Mesenchymal stem cell (in vitro differentiated cells and primary cell): ENCODE measurements at regions not wholly inside any gene's neighbourhood (a gene's known extent, or its start where the extent isn't known, plus 50 kb on each side); places are given as distances from the start of the nearest gene placed in this dataset.

ENCODE experiments used
- DNase-seq: peaks from one replicate; pipeline ENCODE4 v3.0.0-alpha.2; 2013
- H2AFZ ChIP-seq: one replicate; pipeline ENCODE4 v1.6.1; 2013; ENCODE audit warnings: low read depth, mild to moderate bottlenecking, control low read depth, inconsistent platforms, low read length, moderate library complexity
- H2AK5ac ChIP-seq: 2 replicates; pipeline ENCODE4 v1.6.1; 2013; ENCODE audit warnings: low read length, moderate library complexity, mild to moderate bottlenecking, inconsistent platforms; ENCODE audit not compliant: severe bottlenecking
- H2BK120ac ChIP-seq: one replicate; pipeline ENCODE4 v1.6.1; 2013; ENCODE audit warnings: low read depth, mild to moderate bottlenecking, inconsistent platforms, low read length, moderate library complexity
- H2BK12ac ChIP-seq, 2 experiments: one replicate each; pipeline ENCODE4 v1.6.1; 2013; ENCODE audit warnings: inconsistent platforms in 2 of 2, low read length in 2 of 2, mild to moderate bottlenecking in 2 of 2, moderate library complexity in 2 of 2, control low read depth in 1 of 2
- H2BK15ac ChIP-seq: one replicate; pipeline ENCODE4 v1.6.1; 2013; ENCODE audit warnings: mild to moderate bottlenecking, low read depth, inconsistent platforms; ENCODE audit not compliant: poor library complexity, severe bottlenecking
- H2BK5ac ChIP-seq: 2 replicates; pipeline ENCODE4 v1.6.1; 2013; ENCODE audit warnings: low read depth, mild to moderate bottlenecking, low read length, control low read depth, inconsistent platforms; ENCODE audit not compliant: poor library complexity, severe bottlenecking
- H3K14ac ChIP-seq, 2 experiments: one replicate each; pipeline ENCODE4 v1.6.1; 2013; ENCODE audit warnings: inconsistent platforms in 2 of 2, low read length in 2 of 2, control low read depth in 1 of 2, mild to moderate bottlenecking in 1 of 2, moderate library complexity in 1 of 2
- H3K18ac ChIP-seq, 2 experiments: one replicate each; pipeline ENCODE4 v1.6.1; 2013; ENCODE audit warnings: inconsistent platforms in 2 of 2, low read length in 2 of 2, control low read depth in 1 of 2, low read depth in 1 of 2, mild to moderate bottlenecking in 1 of 2
- H3K23ac ChIP-seq, 2 experiments: one replicate each; pipeline ENCODE4 v1.6.1; 2013; ENCODE audit warnings: inconsistent platforms in 2 of 2, low read length in 2 of 2, mild to moderate bottlenecking in 2 of 2, moderate library complexity in 2 of 2, control low read depth in 1 of 2
- H3K27ac ChIP-seq: 2 replicates; pipeline ENCODE4 v1.5.1; 2013; ENCODE audit warnings: mild to moderate bottlenecking, moderate library complexity, low read length, control low read depth, inconsistent platforms; ENCODE audit not compliant: poor library complexity, severe bottlenecking
- H3K27me3 ChIP-seq, 2 experiments: 2 replicates each; pipeline versions ENCODE4 v1.6.1 to v1.7.0; 2013; ENCODE audit warnings: low read length in 2 of 2, mild to moderate bottlenecking in 2 of 2, moderate library complexity in 2 of 2, control low read depth in 1 of 2, inconsistent platforms in 1 of 2; ENCODE audit not compliant: control insufficient read depth in 1 of 2, insufficient read depth in 1 of 2
- H3K36me3 ChIP-seq, 2 experiments: 2 replicates each; pipeline versions ENCODE4 v1.6.1 to v1.7.0; 2013; ENCODE audit warnings: low read length in 2 of 2, control low read depth in 1 of 2, inconsistent platforms in 1 of 2, low read depth in 1 of 2, mild to moderate bottlenecking in 1 of 2; ENCODE audit not compliant: insufficient read depth in 2 of 2, control insufficient read depth in 1 of 2
- H3K4ac ChIP-seq, 2 experiments: one replicate each; pipeline ENCODE4 v1.6.1; 2013; ENCODE audit warnings: inconsistent platforms in 2 of 2, low read length in 2 of 2, mild to moderate bottlenecking in 2 of 2, moderate library complexity in 2 of 2, control low read depth in 1 of 2, low read depth in 1 of 2
- H3K4me1 ChIP-seq: 2 replicates; pipeline ENCODE4 v1.6.1; 2013; ENCODE audit warnings: low read depth, low read length, control low read depth; ENCODE audit not compliant: control insufficient read depth, insufficient read depth
- H3K4me2 ChIP-seq: 2 replicates; pipeline ENCODE4 v1.6.1; 2013; ENCODE audit warnings: low read length, mild to moderate bottlenecking, inconsistent platforms; ENCODE audit not compliant: poor library complexity, severe bottlenecking
- H3K4me3 ChIP-seq, 2 experiments: 2 replicates each; pipeline versions ENCODE4 v1.5.1 to v1.7.0; 2013; ENCODE audit warnings: low read length in 2 of 2, mild to moderate bottlenecking in 2 of 2, control low read depth in 1 of 2, low read depth in 1 of 2; ENCODE audit not compliant: insufficient read depth in 1 of 2
- H3K79me1 ChIP-seq: replicated peaks from 2 replicates; pipeline ENCODE4 v1.6.1; 2013; ENCODE audit warnings: mild to moderate bottlenecking, control low read depth, low read length, inconsistent platforms; ENCODE audit not compliant: poor library complexity, severe bottlenecking
- H3K9ac ChIP-seq: 2 replicates; pipeline ENCODE4 v1.7.0; 2013; ENCODE audit warnings: mild to moderate bottlenecking, low read length, moderate library complexity
- H3K9me3 ChIP-seq: 2 replicates; pipeline ENCODE4 v1.7.0; 2013; ENCODE audit warnings: mild to moderate bottlenecking, low read length; ENCODE audit not compliant: control insufficient read depth
- H4K8ac ChIP-seq: one replicate; pipeline ENCODE4 v1.6.1; 2013; ENCODE audit warnings: inconsistent platforms, mild to moderate bottlenecking, low read length, moderate library complexity
- H4K91ac ChIP-seq: one replicate; pipeline ENCODE4 v1.6.1; 2013; ENCODE audit warnings: mild to moderate bottlenecking, low read length, inconsistent platforms
- WGBS: methylation state at CpG from one replicate; pipeline ENCODE4 v1.1.7; 2013; ENCODE audit warnings: mixed read lengths; 5-methylcytosine and 5-hydroxymethylcytosine counted together

DNA sequence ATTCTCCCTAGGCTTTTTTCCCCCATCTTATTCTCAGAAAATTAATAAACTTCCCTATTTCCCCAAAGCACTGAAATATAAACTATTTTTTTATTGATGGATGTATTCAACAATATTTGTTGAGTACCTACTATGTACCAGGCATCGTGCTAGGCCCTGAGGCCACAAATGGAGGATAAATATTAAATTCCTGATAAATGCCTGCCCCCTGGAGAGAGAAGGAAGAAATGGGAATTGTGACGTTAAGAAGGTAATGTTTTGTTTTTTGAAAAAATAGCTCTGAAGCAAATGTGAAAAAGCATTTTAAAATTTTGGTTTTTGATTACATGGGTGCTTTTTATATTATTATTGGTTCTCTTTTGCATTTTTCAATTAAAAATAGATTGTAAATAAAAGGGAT, 60.5 kb upstream of the DPT start:
- no peaks in the 10 kb centered on the region for H3K79me1 ChIP-seq
- H4K91ac ChIP-seq = no peak overlapping the region
- no peak overlapping the region for H2BK5ac ChIP-seq
- H3K4me1 ChIP-seq = no peaks in the 10 kb centered on the region
- no peak overlapping the region for H3K14ac ChIP-seq
- H3K4me3 ChIP-seq = no peak overlapping the region
- no peak overlapping the region for H4K8ac ChIP-seq
- no peak overlapping the region for H2AK5ac ChIP-seq
- H3K18ac ChIP-seq = no peak overlapping the region
- H2AFZ ChIP-seq = no peak overlapping the region
- no peak overlapping the region for H2BK12ac ChIP-seq
- H2BK15ac ChIP-seq = no peak overlapping the region
- no peak overlapping the region for H3K4me2 ChIP-seq
- no peak for DNase-seq
- H3K4ac ChIP-seq = no peak overlapping the region
- H3K9ac ChIP-seq = no peak overlapping the region
- no peak overlapping the region for H3K27ac ChIP-seq
- H3K36me3 ChIP-seq = no peaks in the 10 kb centered on the region
- WGBS = 71% methylated on average over 2 of the region's 2 CpGs
- no peak overlapping the region for H2BK120ac ChIP-seq
- peaks cover 0 to 4% of the 10 kb centered on the region in 2 experiments for H3K27me3 ChIP-seq
- no peaks in the 10 kb centered on the region for H3K9me3 ChIP-seq
- H3K23ac ChIP-seq = no peak overlapping the region

DNA sequence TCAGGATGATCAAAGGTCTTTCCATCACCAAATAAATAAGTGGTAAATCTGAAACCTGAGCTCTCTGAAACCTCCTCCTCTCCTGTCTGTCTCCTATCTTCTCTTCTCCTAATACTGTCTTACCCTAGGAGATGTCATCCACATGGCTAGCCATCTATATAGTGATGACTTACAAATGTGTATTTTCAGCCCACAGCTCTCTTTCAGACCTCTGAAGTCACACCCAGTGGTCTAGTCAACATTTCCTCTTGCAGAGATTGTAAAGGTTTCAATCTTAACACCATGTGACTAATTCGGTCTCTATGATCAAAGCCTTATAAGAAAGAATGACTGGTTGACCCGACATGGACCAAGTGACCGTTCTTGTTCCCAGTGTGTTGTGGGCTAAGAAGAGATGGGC, 63.1 kb upstream of the DPT start:
- Histone ChIP-seq H3K4me3 (no peak overlapping the region), H3K4me1 (no peaks in the 10 kb centered on the region), H2AFZ (no peak overlapping the region), H2BK120ac (no peak overlapping the region), H4K8ac (no peak overlapping the region), H3K23ac (no peak overlapping the region), H3K9me3 (no peaks in the 10 kb centered on the region), H2BK12ac (no peak overlapping the region), H3K9ac (no peak overlapping the region), H3K79me1 (no peaks in the 10 kb centered on the region), H3K4me2 (no peak overlapping the region), H3K4ac (no peak overlapping the region), H2BK5ac (no peak overlapping the region), H3K27ac (no peak overlapping the region), H3K18ac (no peak overlapping the region), H3K14ac (no peak overlapping the region), H3K27me3 (peaks cover 0 to 4% of the 10 kb centered on the region in 2 experiments), H2BK15ac (no peak overlapping the region), H2AK5ac (no peak overlapping the region), H3K36me3 (no peaks in the 10 kb centered on the region), H4K91ac (no peak overlapping the region)
- no peak for DNase-seq
- 94% methylated on average over 3 of the region's 3 CpGs for WGBS

DNA sequence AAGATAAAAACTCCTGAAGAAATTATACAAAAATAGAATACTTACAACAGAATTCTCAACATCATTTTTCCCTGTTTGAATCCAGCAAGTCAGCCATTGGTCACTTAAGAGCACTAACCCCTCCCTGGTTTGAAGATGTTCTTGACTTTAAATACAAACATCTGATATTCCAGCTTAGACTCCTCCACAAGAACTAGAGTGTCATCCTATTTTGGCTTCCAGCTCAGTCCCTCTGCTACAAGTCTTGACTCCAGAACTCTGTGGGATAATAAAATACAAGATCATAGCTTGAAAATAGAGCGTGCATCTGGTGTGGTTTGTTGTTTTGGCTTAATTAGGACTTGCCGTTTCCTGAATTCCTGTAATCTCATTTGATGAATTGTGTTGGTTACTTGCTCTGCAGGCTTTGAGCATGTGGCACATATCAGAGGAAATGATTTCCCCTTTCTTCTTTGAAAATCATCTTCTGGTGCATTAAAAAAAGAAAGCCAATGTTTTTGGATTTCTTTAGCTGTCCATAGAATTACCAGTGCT, 63.7 kb upstream of the DPT start:
- no peak overlapping the region for H3K14ac ChIP-seq
- H3K9me3 ChIP-seq = no peaks in the 10 kb centered on the region
- H3K18ac ChIP-seq = no peak overlapping the region
- H2BK120ac ChIP-seq = no peak overlapping the region
- no peak overlapping the region for H3K4ac ChIP-seq
- no peak overlapping the region for H2BK12ac ChIP-seq
- DNase-seq = no peak
- no peaks in the 10 kb centered on the region for H3K4me1 ChIP-seq
- no peak overlapping the region for H3K4me2 ChIP-seq
- no peak overlapping the region for H2AK5ac ChIP-seq
- no peak overlapping the region for H2BK15ac ChIP-seq
- H4K91ac ChIP-seq = no peak overlapping the region
- H3K9ac ChIP-seq = no peak overlapping the region
- H3K27ac ChIP-seq = no peak overlapping the region
- H3K36me3 ChIP-seq = no peaks in the 10 kb centered on the region
- no peak overlapping the region for H3K4me3 ChIP-seq
- H3K27me3 ChIP-seq = peaks cover 0 to 4% of the 10 kb centered on the region in 2 experiments
- H2BK5ac ChIP-seq = no peak overlapping the region
- H2AFZ ChIP-seq = no peak overlapping the region
- 83% methylated on average over 2 of the region's 2 CpGs for WGBS
- H3K79me1 ChIP-seq = no peaks in the 10 kb centered on the region
- H4K8ac ChIP-seq = no peak overlapping the region
- H3K23ac ChIP-seq = no peak overlapping the region

DNA sequence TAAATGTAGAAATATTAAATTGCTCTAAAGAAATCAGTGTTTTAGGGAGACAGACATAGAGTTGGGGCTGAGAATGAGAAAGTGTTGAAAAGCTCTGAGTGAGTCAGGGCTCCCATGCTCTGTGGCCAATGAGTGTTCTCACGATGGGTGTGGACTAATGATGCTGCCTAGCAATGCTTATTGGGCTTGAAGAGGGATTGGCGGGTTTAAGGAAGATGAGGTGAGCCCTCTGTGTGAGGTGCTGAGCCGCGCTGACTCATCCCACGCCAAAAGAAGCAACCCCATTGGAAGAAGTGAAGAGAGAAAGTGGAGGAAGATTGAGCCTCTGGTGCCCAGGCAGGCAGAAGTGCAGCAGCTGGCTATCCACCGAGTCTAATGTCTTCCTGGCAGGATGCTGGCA, 65.1 kb upstream of the DPT start:
- Histone ChIP-seq H3K27me3 (no peaks in the 10 kb centered on the region), H4K8ac (no peak overlapping the region), H3K23ac (no peak overlapping the region), H3K14ac (no peak overlapping the region), H3K4me2 (no peak overlapping the region), H3K79me1 (no peaks in the 10 kb centered on the region), H3K9ac (no peak overlapping the region), H3K4ac (no peak overlapping the region), H4K91ac (no peak overlapping the region), H2BK120ac (no peak overlapping the region), H2AK5ac (no peak overlapping the region), H3K9me3 (no peaks in the 10 kb centered on the region), H2BK12ac (no peak overlapping the region), H3K27ac (no peak overlapping the region), H2BK5ac (no peak overlapping the region), H2BK15ac (no peak overlapping the region), H3K4me3 (no peak overlapping the region), H3K4me1 (no peaks in the 10 kb centered on the region), H3K36me3 (no peaks in the 10 kb centered on the region), H2AFZ (no peak overlapping the region), H3K18ac (no peak overlapping the region)
- WGBS = 80% methylated on average over 6 of the region's 6 CpGs
- DNase-seq = no peak
